ENCODE measurements at regions not wholly inside any gene's neighbourhood (a gene's known extent, or its start where the extent isn't known, plus 50 kb on each side); places are given as distances from the start of the nearest gene placed in this dataset.

DNA sequence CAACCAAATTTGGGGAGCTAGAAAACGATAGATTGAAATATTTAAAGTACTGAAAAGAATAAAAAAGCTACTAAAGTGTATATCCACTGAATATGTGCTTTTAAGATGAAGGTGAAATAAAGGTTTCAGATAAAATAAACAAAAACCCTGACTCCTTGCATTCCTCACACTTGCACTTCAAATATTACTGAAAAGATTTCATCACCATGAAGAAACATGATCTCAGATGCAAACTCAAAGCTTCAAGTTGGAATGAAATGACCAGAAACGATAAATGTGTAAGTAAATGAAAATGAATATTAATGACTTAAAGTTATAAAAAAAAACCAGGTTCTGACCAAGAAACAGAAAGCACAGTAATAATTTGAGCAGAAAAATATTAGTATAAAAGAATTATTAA lies 1246.0 kb upstream of the ACVR2A start:
- TF ChIP-seq, protein P1, sequence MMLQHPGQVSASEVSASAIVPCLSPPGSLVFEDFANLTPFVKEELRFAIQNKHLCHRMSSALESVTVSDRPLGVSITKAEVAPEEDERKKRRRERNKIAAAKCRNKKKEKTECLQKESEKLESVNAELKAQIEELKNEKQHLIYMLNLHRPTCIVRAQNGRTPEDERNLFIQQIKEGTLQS (IDR thresholded peaks at IDR 0.05) = no peak
- TF ChIP-seq, protein P2, sequence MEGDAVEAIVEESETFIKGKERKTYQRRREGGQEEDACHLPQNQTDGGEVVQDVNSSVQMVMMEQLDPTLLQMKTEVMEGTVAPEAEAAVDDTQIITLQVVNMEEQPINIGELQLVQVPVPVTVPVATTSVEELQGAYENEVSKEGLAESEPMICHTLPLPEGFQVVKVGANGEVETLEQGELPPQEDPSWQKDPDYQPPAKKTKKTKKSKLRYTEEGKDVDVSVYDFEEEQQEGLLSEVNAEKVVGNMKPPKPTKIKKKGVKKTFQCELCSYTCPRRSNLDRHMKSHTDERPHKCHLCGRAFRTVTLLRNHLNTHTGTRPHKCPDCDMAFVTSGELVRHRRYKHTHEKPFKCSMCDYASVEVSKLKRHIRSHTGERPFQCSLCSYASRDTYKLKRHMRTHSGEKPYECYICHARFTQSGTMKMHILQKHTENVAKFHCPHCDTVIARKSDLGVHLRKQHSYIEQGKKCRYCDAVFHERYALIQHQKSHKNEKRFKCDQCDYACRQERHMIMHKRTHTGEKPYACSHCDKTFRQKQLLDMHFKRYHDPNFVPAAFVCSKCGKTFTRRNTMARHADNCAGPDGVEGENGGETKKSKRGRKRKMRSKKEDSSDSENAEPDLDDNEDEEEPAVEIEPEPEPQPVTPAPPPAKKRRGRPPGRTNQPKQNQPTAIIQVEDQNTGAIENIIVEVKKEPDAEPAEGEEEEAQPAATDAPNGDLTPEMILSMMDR (IDR thresholded peaks at IDR 0.05 in 2 of 3, conservative IDR thresholded peaks at IDR 0.05 in 1 of 3; ENCODE audit: borderline replicate concordance in 1 of 3, insufficient read depth in 1 of 3, low read depth in 2 of 3, low read length in 2 of 3) = no peak
- TF ChIP-seq, protein P3, sequence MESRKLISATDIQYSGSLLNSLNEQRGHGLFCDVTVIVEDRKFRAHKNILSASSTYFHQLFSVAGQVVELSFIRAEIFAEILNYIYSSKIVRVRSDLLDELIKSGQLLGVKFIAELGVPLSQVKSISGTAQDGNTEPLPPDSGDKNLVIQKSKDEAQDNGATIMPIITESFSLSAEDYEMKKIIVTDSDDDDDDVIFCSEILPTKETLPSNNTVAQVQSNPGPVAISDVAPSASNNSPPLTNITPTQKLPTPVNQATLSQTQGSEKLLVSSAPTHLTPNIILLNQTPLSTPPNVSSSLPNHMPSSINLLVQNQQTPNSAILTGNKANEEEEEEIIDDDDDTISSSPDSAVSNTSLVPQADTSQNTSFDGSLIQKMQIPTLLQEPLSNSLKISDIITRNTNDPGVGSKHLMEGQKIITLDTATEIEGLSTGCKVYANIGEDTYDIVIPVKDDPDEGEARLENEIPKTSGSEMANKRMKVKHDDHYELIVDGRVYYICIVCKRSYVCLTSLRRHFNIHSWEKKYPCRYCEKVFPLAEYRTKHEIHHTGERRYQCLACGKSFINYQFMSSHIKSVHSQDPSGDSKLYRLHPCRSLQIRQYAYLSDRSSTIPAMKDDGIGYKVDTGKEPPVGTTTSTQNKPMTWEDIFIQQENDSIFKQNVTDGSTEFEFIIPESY (IDR thresholded peaks at IDR 0.05; ENCODE audit: extremely low read depth, insufficient replicate concordance, low read length) = no peak
- TF ChIP-seq, protein P4, sequence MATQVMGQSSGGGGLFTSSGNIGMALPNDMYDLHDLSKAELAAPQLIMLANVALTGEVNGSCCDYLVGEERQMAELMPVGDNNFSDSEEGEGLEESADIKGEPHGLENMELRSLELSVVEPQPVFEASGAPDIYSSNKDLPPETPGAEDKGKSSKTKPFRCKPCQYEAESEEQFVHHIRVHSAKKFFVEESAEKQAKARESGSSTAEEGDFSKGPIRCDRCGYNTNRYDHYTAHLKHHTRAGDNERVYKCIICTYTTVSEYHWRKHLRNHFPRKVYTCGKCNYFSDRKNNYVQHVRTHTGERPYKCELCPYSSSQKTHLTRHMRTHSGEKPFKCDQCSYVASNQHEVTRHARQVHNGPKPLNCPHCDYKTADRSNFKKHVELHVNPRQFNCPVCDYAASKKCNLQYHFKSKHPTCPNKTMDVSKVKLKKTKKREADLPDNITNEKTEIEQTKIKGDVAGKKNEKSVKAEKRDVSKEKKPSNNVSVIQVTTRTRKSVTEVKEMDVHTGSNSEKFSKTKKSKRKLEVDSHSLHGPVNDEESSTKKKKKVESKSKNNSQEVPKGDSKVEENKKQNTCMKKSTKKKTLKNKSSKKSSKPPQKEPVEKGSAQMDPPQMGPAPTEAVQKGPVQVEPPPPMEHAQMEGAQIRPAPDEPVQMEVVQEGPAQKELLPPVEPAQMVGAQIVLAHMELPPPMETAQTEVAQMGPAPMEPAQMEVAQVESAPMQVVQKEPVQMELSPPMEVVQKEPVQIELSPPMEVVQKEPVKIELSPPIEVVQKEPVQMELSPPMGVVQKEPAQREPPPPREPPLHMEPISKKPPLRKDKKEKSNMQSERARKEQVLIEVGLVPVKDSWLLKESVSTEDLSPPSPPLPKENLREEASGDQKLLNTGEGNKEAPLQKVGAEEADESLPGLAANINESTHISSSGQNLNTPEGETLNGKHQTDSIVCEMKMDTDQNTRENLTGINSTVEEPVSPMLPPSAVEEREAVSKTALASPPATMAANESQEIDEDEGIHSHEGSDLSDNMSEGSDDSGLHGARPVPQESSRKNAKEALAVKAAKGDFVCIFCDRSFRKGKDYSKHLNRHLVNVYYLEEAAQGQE (IDR thresholded peaks at IDR 0.05; ENCODE audit: low read depth) = no peak
- TF ChIP-seq RAD21 (IDR thresholded peaks at IDR 0.05; ENCODE audit: low read depth) = no peak
- TF ChIP-seq, protein P5, sequence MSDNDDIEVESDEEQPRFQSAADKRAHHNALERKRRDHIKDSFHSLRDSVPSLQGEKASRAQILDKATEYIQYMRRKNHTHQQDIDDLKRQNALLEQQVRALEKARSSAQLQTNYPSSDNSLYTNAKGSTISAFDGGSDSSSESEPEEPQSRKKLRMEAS (IDR thresholded peaks at IDR 0.05) = no peak
